C4-2B (cell line): ENCODE measurements at regions not wholly inside any gene's neighbourhood (a gene's known extent, or its start where the extent isn't known, plus 50 kb on each side); places are given as distances from the start of the nearest gene placed in this dataset.

Source experiments
- CTCF ChIP-seq: fragments of 450-650 bp; conservative IDR thresholded peaks from 2 replicates; pipeline ENCODE4 v1.5.1; 2017; ENCODE audit warnings: mild to moderate bottlenecking
- ZFX ChIP-seq: fragments of 450-650 bp; IDR thresholded peaks from 2 replicates; pipeline ENCODE4 v1.6.1; 2017

- no peak for TF ChIP-seq CTCF
- no peak for TF ChIP-seq ZFX
Observed at GRCh38 chr17:72563952-72564351, 443.1 kb downstream of the SOX9 start.
